ENCODE measurements at regions not wholly inside any gene's neighbourhood (a gene's known extent, or its start where the extent isn't known, plus 50 kb on each side); places are given as distances from the start of the nearest gene placed in this dataset.
"Not testable (repeated sequence)": the region's sequence is repeated elsewhere in the genome, so short reads cannot be mapped to it uniquely, and the experiment has no call there.

DNA sequence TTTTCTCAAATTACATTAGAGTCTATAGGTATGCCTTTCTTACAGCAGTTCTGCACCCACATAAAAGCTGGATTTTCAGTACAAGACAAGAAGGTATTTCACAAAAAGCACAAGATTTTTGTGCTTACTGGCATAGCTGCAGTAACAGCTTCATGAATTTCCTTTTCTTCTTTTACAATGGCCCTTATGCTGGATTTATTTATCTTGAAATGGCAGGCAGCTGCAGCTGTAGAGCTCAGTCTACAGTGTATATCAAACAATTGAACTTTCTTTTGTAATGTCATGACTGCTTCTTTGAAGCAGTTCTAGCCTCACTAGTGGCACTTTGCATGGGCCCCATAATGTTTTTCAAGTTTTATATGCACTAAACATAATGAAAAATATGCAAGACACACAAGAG, 510.2 kb downstream of the KCNT2 start:
- in situ Hi-C loops (cut with HindIII; ENCODE audit: low pct_unique_long_range_greater_than_20kb, low sequenced_read_pairs), result no loop called here
- DNase-seq (ENCODE audit: low read depth), result no peak

GRCh38 chr1:196094821-196095220, 513.4 kb downstream of the KCNT2 start:
- no peak for DNase-seq (ENCODE audit: low read depth)
- in situ Hi-C loops (cut with HindIII; ENCODE audit: low pct_unique_long_range_greater_than_20kb, low sequenced_read_pairs), result no loop called here

- in situ Hi-C loops (cut with HindIII; ENCODE audit: low pct_unique_long_range_greater_than_20kb, low sequenced_read_pairs), result no loop called here
These were observed 516.7 kb downstream of the KCNT2 start for GRCh38 chr1:196091397-196092135.

DNA sequence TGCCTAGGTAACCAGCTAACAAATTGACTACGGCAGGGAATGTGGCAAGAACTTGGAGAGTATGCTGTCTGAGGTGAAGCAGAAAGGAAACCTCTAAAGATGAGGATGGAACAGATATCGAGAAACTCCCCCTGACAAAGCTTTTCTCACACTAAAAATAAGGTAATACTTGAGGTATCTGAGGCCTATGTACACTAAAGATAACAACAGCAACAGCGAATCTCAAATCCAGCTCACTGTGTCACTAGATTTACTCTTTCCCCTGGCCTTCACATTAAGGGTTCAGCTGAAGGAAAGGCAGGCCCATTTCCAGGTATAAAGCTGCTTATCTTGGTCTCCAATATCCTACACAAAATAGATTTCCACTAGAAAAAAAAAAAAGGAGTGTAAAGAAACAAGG, 518.0 kb downstream of the KCNT2 start:
- no peak for DNase-seq (ENCODE audit: low read depth)
- in situ Hi-C loops (cut with HindIII; ENCODE audit: low pct_unique_long_range_greater_than_20kb, low sequenced_read_pairs), result no loop called here

More at GRCh38 chr1:196091397-196092135, 516.7 kb downstream of the KCNT2 start:
- DNase-seq (ENCODE audit: low read depth), result no peak

DNA sequence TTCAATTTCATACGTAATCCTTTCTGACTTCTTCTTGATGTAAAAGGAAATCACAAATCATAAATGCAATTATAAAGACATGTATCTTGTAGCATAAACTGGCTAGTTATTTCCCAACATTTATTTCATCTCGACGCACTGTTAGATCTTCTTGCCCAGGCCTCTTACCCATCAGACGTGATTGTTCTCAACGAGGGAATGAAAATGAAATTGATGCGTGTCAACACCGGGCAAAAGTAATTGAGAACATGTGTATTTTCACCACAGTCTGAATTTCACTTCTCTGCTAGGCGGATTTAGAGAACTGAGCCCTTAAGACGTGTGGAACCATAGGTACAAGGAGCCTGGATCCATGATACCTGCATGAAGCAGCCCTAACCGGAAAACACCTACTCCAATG, 519.7 kb downstream of the KCNT2 start:
- in situ Hi-C loops (cut with HindIII; ENCODE audit: low pct_unique_long_range_greater_than_20kb, low sequenced_read_pairs), result no loop called here

DNA sequence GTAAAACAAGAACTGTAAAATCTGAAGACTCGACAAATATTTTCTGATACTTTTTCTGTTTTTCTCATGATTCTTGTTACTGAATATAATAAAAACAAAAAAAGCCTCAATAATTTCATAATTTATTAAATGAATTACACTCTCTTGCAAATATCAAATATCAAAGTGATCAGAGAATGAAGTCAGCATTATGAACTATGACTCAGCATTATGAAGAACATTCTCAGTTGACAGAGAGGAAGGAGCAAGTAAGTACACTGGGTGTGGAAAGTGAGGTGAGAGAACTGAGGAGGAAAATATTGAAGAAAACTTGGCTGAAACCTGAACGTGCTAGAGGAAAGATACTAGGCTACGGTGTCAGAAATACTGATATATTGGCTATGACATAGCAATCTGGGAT, 529.5 kb downstream of the KCNT2 start:
- DNase-seq (ENCODE audit: low read depth), result peak; percentile 22
- in situ Hi-C loops (cut with HindIII; ENCODE audit: low pct_unique_long_range_greater_than_20kb, low sequenced_read_pairs), result no loop called here

More for the DNA sequence above, 519.7 kb downstream of the KCNT2 start:
- no peak for DNase-seq (ENCODE audit: low read depth)

DNA sequence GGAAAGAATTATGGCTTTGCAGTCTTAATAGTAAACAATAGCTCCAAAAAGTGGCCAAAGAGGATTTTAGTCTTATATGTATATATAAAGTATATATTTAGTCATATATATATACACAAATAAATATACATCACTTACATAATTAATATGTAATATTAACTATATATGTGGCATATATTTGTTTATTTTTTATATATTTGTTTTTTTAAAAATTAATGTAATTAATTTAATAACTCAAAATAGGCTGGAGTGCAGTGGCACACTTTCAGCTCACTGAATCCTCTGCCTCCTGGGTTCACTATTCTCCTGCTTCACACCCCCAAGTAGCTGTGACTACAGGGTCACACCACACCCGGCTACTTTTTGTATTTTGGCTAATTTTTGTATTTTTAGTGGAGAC, 532.6 kb downstream of the KCNT2 start:
- in situ Hi-C loops (cut with HindIII; ENCODE audit: low pct_unique_long_range_greater_than_20kb, low sequenced_read_pairs), result no loop called here
- no peak for DNase-seq (ENCODE audit: low read depth)

DNA sequence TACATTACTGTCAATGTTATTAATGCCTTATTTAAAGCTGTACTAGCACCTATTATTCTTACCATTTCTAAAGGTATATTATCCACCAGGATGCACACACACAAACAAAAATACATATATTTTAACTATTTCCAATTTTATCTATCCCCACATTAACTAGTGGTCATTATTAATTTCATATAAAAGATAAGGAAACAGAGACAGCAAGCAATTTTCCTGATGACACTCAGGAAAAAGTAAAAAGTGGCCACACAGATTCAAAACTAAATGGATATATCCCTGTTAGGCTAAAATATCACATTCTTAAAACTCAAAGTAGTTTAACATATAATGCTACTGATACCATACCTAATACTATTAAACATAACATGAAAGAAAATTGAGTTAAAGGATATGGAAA, 534.1 kb downstream of the KCNT2 start:
- in situ Hi-C loops (cut with HindIII; ENCODE audit: low pct_unique_long_range_greater_than_20kb, low sequenced_read_pairs), result no loop called here
- DNase-seq (ENCODE audit: low read depth), result no peak

GRCh38 chr1:196071447-196071846, 536.8 kb downstream of the KCNT2 start:
- DNase-seq (ENCODE audit: low read depth), result no peak
- in situ Hi-C loops (cut with HindIII; ENCODE audit: low pct_unique_long_range_greater_than_20kb, low sequenced_read_pairs), result no loop called here

DNA sequence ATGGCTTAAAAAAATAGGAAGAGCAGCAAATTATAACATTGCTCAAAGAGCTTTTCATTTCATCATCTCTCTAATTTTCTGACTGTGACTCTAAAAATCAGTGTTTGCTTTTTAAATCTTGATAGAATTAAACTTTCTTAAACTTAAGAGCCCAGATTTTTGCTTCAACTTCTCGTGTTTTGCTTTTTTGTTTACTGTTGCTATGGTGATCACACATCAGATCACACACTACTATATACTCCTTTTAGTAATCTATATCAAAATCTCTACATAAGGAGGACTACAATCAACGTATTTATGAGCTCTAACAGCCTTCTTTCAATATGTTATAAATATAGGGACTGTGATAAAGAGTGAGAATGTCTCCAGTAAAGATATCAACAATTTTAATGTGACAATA, 537.3 kb downstream of the KCNT2 start:
- in situ Hi-C loops (cut with HindIII; ENCODE audit: low pct_unique_long_range_greater_than_20kb, low sequenced_read_pairs), result no loop called here
- no peak for DNase-seq (ENCODE audit: low read depth)

DNA sequence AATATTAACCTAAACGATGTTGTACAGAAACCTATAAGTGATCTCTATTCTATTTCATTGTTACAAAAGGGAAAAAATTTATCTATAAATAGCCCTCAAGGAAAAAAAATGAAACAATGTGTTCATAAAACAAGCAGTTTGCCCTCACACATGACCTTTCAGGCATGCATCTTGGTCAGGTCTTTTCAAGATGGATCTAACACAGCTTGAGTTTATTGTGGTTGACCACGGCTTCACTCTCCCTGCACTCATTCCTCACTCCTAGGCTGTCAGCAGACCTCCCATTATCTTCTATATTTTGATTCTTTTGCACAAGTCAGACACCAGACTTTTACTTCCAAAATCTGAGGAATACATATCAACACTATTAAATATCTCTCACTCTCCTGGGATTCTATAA, 544.3 kb downstream of the KCNT2 start:
- in situ Hi-C loops (cut with HindIII; ENCODE audit: low pct_unique_long_range_greater_than_20kb, low sequenced_read_pairs), result no loop called here
- no peak for DNase-seq (ENCODE audit: low read depth)

DNA sequence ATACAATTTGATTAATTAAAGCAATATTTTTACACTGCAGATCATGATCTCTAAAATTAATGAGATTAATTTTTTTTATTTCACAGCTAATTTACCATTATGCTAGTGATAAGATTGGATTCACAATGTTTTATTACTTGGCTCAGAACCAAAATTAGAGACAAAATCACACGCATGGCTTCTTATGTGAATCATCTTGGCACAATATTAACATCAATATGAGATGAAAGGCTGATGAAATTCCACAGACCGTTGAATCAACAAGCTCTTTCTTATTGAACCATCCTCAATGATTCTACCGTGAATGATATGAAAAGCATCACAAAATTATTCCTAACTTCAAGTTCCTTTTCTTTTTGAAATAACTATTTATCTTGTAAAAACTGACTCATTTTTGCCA, 544.9 kb downstream of the KCNT2 start:
- no peak for DNase-seq (ENCODE audit: low read depth)
- in situ Hi-C loops (cut with HindIII; ENCODE audit: low pct_unique_long_range_greater_than_20kb, low sequenced_read_pairs), result no loop called here

DNA sequence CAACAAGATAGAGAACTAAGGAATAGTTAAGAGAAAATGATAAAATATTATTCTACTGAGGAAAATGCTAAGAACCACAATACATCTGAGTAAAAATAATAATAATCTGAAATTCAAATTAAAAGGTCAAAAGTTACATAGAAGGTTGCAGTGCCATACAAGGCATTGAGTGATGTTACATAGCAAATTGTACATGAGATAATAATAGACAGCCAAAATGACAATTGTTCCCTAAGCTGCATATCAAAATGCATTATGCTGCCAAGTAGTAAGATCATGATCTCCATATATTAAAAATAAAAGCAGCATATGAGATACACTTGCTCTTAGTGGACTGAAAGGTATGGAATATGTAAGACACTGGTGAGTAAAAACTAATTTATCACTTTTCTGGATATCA, 547.7 kb downstream of the KCNT2 start:
- in situ Hi-C loops (cut with HindIII; ENCODE audit: low pct_unique_long_range_greater_than_20kb, low sequenced_read_pairs), result no loop called here
- DNase-seq (ENCODE audit: low read depth), result no peak

DNA sequence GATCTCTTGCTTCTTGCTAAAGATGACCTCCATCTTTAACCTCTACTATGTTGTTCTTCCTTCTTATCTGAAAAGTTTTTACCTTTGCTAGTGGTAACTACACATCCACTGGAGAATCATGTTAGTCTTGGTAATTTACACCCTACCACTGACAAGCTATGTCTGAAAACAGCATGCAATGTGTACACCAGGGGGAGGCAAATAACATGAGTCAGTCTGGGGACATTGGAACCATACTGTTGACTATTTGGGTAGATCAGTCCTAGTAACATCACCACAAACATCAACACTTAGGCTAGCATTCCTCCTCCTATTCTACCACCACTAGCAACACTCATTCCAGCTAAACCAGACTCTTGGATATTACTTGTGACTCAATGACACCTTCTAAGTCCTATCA, 549.0 kb downstream of the KCNT2 start:
- in situ Hi-C loops (cut with HindIII; ENCODE audit: low pct_unique_long_range_greater_than_20kb, low sequenced_read_pairs), result no loop called here
- no peak for DNase-seq (ENCODE audit: low read depth)

DNA sequence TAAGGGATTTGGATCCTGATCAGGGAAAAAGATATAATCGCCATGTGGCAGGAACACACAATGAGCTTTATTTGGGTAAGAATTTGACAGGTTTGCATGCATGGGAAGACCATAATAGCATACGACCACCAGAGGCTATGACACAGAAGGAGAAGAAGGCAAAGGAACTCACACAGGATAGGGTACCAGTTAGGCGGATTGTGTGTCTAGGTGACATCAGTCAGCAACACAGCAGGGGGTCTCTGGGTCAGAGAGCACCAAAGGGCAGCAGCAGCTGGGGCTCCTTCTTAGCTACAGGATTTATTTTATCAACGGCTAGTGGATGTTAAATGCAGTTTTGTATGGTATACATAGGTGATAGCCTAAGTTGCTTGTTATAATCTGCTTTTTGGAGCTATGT, 551.3 kb downstream of the KCNT2 start:
- in situ Hi-C loops (cut with HindIII; ENCODE audit: low pct_unique_long_range_greater_than_20kb, low sequenced_read_pairs), result no loop called here
- no peak for DNase-seq (ENCODE audit: low read depth)

- in situ Hi-C loops (cut with HindIII; ENCODE audit: low pct_unique_long_range_greater_than_20kb, low sequenced_read_pairs), result no loop called here
- DNase-seq (ENCODE audit: low read depth), result no peak
These were observed 558.8 kb downstream of the KCNT2 start for GRCh38 chr1:196049407-196049806.

- in situ Hi-C loops (cut with HindIII; ENCODE audit: low pct_unique_long_range_greater_than_20kb, low sequenced_read_pairs), result no loop called here
- DNase-seq (ENCODE audit: low read depth), result no peak
These were observed 565.0 kb downstream of the KCNT2 start for GRCh38 chr1:196043268-196043667.

DNA sequence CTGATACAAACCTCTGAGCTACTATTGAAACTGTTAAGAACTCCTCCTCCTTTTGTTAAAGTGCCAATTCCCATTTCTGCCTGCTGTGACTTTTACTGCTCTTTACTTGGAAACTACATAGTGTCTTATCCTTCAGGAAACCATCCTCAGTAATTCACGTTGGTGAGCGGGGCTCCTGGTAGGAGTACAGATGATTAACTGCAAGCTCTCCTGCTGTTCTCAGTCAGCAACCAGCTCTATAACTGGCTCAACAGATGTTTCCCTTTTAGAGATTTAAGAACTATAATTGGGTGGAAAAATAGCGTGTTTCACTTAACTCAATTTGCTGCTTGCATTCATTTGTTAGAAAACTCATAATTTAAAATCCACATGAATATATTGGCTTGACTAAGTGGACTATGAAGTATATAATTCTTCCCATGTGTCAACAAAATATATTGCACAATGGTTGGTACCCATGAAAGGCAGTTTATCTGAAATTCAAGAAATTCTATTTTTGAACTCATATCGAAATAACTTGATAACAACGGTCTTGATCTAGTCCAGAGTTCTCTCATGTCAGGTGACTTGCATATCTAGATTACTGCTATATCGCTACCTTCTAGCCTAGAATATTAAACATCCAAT, 574.0 kb downstream of the KCNT2 start:
- no peak for DNase-seq (ENCODE audit: low read depth)
- in situ Hi-C loops (cut with HindIII; ENCODE audit: low pct_unique_long_range_greater_than_20kb, low sequenced_read_pairs), result no loop called here

DNA sequence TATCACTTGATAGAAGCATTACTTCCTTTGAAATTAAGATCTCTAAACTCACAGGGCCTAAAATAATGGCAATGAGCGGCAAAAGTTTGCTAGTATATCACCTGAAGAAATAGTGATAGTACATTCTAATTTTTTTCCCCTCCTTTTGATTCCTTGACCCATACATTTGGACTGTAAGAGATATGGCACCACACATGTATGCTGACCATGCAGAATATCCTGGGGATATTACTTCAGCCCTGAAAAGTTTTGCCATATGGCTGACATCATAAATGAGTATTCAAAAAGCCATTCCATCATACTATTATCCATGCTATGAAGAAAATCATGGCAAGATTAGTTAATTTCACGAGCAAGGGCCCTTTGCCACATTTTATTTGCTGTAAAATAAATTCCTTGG, 576.9 kb downstream of the KCNT2 start:
- in situ Hi-C loops (cut with HindIII; ENCODE audit: low pct_unique_long_range_greater_than_20kb, low sequenced_read_pairs); DNase-seq (ENCODE audit: low read depth): not testable (repeated sequence)

DNA sequence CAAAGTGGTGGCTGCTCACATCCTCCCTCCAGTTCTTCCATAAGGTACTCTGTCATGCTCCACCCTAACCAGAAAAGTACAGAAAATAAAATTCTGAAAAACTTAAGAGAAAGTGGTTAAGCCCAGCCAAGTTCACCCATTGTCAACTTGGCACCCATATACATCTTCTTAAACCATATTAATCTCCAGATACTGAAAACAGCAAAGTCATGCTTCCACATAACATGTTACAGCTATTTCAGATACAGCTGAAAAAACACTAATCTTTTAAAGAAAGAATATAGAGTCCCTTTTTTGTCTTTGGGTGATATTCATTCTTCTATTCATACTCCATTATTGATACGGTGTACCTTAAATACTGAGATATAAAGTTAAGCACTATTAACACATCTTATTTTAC, 577.8 kb downstream of the KCNT2 start:
- in situ Hi-C loops (cut with HindIII; ENCODE audit: low pct_unique_long_range_greater_than_20kb, low sequenced_read_pairs), result no loop called here
- no peak for DNase-seq (ENCODE audit: low read depth)

Data from Caki2 (cell line).